ENCODE measurements at regions not wholly inside any gene's neighbourhood (a gene's known extent, or its start where the extent isn't known, plus 50 kb on each side); places are given as distances from the start of the nearest gene placed in this dataset.

- no peak overlapping the region for H3K4me3 ChIP-seq (ENCODE audit: low read depth, low read length)
- TF ChIP-seq CTCF (IDR thresholded peaks at IDR 0.05; ENCODE audit: insufficient read depth, low read length, severe bottlenecking): no peak
- no peak for FAIRE-seq
- H3K36me3 ChIP-seq (ENCODE audit: control insufficient read depth, insufficient read depth, low read length): no peaks in the 10 kb centered on the region
- no peak for DNase-seq (ENCODE audit: low read depth)
- peaks cover 16% of the 10 kb centered on the region for H3K27me3 ChIP-seq (ENCODE audit: control insufficient read depth, insufficient read depth, low read length)
These were observed 104.9 kb downstream of the CRYAA start for GRCh38 chr21:43273708-43274021.

- H3K27me3 ChIP-seq (ENCODE audit: control insufficient read depth, insufficient read depth, low read length): peaks cover 13% of the 10 kb centered on the region
- DNase-seq (ENCODE audit: low read depth) (no peak), FAIRE-seq (no peak)
- TF ChIP-seq CTCF (IDR thresholded peaks at IDR 0.05; ENCODE audit: insufficient read depth, low read length, severe bottlenecking): no peak
- no peak overlapping the region for H3K4me3 ChIP-seq (ENCODE audit: low read depth, low read length)
- no peaks in the 10 kb centered on the region for H3K36me3 ChIP-seq (ENCODE audit: control insufficient read depth, insufficient read depth, low read length)
These were observed 104.4 kb downstream of the CRYAA start for GRCh38 chr21:43273016-43273707.

- DNase-seq (ENCODE audit: low read depth) (no peak), FAIRE-seq (no peak)
- Histone ChIP-seq H3K4me3 (ENCODE audit: low read depth, low read length) (no peak overlapping the region), H3K27me3 (ENCODE audit: control insufficient read depth, insufficient read depth, low read length) (peaks cover 8% of the 10 kb centered on the region), H3K36me3 (ENCODE audit: control insufficient read depth, insufficient read depth, low read length) (no peaks in the 10 kb centered on the region)
- no peak for TF ChIP-seq CTCF (IDR thresholded peaks at IDR 0.05; ENCODE audit: insufficient read depth, low read length, severe bottlenecking)
These were observed 103.8 kb downstream of the CRYAA start for GRCh38 chr21:43272591-43272990.

GRCh38 chr21:43271452-43272020, 102.7 kb downstream of the CRYAA start:
- TF ChIP-seq CTCF (IDR thresholded peaks at IDR 0.05; ENCODE audit: insufficient read depth, low read length, severe bottlenecking): no peak
- FAIRE-seq (no peak), DNase-seq (ENCODE audit: low read depth) (no peak)
- Histone ChIP-seq H3K27me3 (ENCODE audit: control insufficient read depth, insufficient read depth, low read length) (peaks cover 8% of the 10 kb centered on the region), H3K36me3 (ENCODE audit: control insufficient read depth, insufficient read depth, low read length) (no peaks in the 10 kb centered on the region), H3K4me3 (ENCODE audit: low read depth, low read length) (no peak overlapping the region)

- Histone ChIP-seq H3K27me3 (ENCODE audit: control insufficient read depth, insufficient read depth, low read length) (peaks cover 8% of the 10 kb centered on the region), H3K4me3 (ENCODE audit: low read depth, low read length) (no peak overlapping the region), H3K36me3 (ENCODE audit: control insufficient read depth, insufficient read depth, low read length) (no peaks in the 10 kb centered on the region)
- no peak for TF ChIP-seq CTCF (IDR thresholded peaks at IDR 0.05; ENCODE audit: insufficient read depth, low read length, severe bottlenecking)
- DNase-seq (ENCODE audit: low read depth): no peak
- FAIRE-seq: no peak
These were observed 102.0 kb downstream of the CRYAA start for GRCh38 chr21:43270800-43271301.

Measured in bronchial epithelial cell (primary cell).